SIG-M5 treated with dmso at 0.1 percent for 504 hours (cell line): ENCODE measurements at regions not wholly inside any gene's neighbourhood (a gene's known extent, or its start where the extent isn't known, plus 50 kb on each side); places are given as distances from the start of the nearest gene placed in this dataset.

ENCODE experiments used
- DNase-seq: peaks from one replicate; lab custom pipeline; 2025; ENCODE audit not compliant: unreplicated experiment; lab: John Stamatoyannopoulos, UW

DNA sequence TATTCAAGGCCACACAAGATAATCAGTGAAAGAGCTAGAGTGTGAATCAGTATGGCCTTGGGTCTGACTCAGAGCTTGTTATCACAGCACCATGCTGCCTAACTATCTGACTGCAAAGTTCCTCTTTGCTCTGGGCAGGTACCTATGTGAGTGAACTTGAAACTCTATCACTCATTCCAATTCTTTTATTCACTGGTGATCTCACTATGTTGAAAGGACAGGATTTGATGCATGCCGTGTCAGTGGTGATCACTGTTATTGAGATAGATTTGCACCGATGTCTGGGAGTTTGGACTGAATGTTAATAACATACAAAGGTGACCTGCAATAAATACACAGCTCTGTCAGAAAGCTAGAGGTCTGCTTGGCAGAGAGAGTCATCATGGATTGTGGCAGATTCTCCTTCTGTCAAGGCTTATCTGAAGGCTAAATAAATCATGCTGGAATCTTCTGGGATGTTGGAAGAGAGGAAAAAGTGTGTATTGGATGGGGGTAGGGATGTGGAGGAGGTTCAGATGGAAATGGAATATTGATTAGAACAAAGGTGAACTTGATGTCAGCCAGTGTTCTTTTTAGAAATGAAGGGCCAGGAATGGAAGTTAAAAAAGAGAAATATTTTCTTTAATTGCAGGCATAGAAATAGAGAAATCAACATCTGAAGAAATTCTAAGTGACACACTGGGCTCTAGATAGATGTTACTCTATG is 91.8 kb upstream of the TNC start:
- DNase-seq, result no peak

DNA sequence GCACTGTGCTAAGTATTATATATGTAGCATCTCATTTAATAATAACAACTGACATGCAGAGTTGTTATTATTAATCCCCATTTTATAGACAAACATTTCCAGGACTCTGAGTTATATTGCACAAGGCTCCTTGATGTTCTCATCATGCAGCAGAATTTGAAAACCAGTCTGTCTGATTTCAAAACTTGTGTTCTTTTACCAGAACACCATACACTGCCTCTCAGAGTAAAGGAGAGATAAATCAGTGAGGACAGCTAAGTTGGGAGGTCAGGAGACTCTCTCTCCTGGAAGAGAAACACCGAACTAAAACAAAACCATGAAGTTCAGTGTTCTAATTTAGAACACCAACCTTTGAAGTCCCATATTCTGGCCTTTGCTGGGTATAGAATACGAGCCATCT is 92.7 kb upstream of the TNC start:
- DNase-seq, result no peak

DNA sequence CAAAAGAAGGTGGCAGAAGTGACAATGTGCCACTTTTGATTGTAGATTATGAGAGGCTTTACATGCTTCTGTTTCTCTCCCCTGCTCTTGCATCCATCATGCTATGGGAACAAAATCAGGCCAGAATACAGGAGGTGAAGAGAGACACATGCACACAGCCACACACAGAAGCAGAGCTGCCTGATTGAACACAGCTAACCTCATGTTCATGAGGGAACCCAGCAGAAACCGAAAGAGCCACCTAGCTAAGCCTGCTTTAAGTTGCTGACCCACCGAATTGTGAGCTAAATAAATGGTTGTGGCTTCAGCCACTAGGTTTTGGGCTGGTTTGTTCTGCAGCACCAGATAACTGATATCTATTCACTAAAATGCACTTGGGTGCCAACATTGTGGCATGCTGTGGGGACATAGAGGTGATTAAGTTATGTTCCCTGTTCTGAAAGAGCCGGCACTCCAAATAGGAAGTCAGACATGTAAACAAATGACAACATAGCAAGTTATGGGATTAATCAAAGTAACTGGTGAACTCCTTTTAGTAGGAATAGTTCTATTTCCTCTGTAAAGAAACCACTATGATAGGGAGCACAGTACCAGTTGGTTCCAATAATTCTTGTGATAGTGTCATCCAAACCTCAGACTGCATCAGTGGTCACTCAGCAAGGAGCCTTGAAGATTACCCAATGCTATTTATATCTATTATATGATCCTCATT is 93.6 kb upstream of the TNC start:
- DNase-seq, result no peak

DNA sequence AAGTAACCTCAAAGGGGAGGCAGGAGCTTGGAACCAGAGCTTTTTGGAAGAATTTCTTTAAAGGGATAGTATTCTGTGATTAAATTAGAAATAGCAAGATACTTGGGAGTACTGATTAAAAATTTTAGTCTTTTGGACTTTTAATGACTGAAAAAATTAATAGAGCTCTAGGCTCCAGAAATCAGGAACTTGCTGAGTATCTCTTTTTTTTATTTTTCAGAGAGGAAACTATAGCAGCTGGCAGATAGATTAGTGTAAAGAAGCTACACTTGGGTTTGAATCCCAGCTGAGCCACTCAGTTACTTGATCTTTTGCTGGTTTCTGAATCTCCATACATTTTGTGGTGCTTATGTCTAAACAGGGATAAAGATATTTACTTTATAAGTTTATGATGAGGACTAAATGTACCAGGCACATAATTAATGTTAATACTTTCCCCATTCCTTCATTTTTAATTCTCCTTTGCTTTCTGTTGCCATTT is 94.2 kb upstream of the TNC start:
- DNase-seq, result no peak

DNA sequence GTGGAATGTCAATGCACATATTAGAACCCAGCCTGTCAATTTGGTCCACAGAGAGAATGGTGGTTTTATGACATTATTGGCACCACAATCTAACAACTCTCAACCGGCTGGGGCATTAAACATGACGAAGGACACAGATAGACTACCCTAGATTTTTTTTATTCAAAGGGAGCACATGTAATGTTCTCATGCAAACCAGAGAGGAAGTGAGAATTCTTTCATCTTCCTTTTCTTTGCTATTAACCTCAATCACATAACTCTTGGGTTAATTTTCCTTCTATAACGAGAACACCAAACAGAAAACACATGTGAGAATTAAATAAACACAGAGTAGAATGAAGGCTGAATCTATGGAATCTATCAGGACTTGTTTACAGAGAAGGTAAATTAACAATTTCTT is 94.9 kb upstream of the TNC start:
- no peak for DNase-seq

DNA sequence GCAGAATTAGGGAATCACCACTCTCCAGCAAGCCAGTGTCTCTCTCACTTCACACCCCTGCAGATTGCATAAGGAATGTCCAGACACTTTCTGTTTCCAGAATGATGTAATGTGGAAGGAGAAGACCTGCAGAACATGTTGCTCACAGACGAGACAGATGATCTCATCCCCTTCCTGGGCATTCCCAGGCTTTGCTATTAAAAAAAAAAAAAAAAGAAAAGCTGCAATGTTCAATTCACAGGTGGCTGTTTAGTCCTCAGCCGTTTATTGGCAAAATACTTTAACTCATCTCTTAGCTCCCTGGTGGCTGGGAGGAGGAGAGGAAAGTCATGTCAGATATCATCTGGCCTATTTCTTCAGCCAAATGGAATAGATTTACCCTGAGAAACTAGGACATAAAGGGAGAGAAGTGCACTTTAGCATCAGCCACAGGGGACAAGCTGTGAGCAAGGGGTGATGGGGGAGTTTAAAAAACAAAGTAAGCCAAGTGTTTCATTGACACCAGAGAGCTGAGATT is 95.9 kb upstream of the TNC start:
- no peak for DNase-seq

DNA sequence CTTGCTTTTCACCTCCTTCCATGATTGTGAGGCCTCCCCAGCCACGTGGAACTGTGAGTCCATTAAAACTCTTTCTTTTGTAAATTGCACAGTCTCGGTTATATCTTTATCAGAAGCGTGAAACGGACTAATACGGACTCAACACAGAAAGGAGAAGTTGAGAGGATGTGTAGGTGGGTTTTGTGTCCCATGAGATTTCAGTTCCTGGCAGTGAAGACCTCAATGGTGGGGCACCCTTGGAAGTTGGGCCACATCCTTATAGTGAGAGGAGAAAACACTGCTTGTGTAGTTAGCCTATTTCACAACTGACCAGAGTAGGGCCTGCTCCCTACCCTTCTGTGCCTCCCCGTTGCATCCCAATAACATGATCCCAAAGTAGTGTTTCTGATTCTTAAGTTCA is 98.9 kb upstream of the TNC start:
- DNase-seq, result no peak

DNA sequence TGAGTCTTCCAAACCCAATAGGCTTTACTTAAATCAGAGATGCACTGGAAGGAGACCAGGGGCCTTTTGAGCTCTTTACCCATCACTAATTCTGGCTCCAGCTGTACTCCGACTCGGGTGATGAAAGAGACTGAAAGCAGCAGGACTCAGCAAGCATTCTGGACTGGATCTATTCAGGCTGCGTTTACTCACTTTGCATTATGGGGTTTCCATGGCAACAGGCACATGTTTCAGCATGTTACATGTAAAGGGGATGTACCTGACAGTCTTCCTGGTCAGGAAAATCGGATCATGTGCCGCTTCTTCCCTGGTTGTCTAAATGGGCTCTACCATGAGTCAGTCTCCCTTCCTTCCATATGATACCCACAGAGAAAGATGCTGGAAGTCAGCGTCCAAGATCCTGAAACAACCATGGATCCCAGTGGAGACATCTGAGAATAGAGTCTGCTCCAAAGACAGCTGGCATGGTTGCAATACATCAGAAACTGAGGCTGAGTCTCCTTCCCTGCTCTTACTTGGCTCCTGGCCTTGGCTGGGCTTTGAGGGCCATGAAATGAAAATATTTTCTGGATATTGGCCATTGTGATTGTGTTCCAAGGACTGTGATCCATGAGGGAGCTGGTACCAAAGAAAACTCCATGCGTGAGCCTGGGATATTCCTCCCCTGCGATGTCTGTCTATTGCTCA is 102.5 kb upstream of the TNC start:
- no peak for DNase-seq

DNA sequence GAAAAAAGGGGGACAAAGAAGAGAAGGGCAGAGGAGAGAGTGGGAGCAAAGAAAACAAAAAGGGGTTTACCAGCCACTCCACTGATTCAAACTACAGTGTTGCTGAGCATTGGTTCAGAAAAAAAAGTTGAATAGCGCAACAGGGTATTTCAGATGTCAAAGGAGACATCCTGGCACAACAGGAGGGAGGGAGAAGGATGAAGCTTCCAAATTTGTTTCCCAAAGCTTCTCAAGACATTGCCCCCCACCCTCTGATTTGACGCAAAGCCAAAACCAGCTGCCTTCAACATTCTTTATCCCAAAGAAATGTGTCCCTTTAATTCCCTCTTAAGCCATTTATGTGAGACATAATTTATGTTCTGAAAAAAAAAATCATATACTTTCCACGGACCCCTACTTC is 105.5 kb upstream of the TNC start:
- no peak for DNase-seq

DNA sequence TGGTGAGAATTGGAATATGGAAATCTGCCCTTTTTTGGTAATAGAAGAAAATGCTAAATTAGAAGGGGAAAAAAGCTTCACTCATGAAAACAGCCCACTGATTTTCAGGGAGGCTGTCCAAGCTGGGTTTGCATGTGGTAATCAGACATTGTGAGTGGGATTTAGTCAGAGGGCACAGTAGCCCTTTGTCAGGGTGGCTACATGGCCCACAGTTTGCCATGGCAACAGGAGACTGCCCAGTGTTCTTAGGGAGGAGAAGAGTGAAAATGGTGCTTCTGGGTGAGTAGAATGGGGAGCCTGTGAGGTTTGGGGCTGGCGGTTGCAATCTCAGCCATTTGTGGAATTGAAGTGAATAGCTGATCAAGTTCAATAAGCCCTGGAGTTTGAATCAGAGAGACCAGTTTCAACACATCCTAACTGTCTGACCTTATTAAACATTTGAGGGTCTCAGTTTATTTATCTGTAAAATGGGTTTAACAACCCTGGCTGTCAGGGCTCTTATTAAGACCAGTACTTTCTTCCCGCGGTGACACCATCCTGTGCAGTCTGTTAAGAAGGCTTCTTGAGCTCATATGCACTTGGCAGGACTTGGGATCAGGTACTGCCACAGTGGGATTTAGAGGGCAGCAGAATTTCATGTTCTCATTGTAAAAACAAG is 107.6 kb upstream of the TNC start:
- no peak for DNase-seq

DNA sequence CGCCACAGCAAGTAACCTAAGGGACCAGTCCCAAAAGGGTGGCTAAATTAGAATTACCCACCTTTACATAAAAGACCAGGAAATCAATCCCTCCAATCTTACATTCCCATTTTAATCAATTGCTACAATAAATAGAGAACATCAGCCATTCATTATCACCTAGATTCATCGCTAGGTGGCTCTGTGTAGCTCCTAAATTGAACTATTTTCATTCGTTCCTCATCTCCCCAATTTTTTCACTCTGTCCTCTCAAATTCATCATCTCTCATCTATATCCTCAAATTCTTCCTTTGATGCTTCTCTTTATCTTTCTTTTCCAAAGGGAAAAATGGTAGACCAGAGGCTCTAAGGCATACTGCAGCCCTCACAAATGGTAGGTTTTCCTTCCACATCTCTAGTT is 108.2 kb upstream of the TNC start:
- no peak for DNase-seq

DNA sequence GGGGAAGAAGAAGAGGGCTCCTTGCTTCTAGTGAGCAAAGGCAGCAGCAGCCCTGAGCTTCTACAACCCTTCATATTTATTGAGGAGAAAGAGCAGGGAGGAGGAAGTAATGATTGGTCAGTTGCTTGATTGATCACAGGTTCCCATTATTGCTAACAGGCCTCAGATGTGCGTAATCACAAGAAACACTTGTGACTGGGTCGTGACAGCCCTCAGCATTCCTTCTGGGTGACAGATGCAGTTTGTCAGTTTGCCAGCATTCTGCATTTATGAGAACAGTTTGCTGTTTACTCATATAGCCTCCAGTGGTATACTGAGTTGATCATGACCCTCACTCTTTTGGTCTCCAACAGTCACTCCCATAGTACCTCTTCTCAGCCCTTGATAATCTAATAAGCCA is 111.5 kb upstream of the TNC start:
- DNase-seq, result no peak

DNA sequence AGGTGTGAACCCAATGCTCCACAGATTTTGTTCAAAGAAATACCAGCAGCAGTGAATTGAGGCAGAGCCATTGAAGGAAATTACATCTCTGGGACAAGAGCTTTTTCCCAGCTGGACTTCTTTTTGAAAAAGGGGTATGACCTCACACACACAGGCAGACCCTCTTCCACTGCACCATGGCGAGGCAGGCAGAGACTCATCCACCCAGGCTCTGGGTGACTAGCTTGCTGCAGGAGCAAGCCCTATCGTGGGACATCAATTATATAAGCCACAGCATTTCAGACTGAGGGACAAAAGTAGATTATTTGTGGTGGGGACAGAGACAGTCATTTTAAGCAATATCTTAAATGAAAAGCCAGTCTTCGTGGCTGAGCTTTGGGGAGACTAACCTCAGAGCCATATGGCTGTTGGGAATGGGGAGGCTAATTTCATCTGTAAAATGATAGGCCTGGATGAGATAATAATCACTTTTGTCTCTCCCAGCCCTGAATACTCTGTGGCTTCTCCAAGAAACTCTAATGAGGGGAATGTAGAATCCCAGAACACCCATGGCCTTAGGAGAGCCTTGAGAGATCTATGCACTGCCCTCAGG is 113.1 kb upstream of the TNC start:
- DNase-seq, result no peak

DNA sequence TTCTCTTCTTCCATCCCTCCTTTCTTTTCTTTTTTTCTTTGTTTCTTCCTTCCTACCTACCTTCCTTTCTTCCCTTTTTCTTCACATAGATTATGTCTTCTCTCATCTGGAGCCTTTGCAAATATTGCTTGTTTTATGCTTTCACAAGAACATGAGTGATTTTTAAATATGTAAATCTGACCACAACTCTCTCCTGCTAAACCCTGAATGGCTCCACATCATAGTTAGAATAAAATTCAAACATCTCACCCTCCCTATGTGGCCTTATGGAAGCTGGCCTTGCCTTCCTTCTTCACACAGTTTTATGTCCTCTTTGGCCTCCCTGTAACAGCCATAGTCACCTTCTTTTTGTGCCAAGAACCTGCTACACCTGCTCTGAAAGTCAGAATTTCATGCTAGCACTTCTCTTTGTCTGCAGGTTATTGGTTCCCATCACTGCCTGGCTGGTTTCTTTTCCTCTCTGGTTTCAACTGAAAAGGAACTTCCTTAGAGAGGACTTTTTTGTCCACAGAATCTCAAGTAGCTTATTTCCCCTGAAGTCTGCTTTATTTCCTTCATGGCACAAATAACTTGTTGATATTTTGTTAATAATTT is 114.3 kb upstream of the TNC start:
- DNase-seq, result no peak

DNA sequence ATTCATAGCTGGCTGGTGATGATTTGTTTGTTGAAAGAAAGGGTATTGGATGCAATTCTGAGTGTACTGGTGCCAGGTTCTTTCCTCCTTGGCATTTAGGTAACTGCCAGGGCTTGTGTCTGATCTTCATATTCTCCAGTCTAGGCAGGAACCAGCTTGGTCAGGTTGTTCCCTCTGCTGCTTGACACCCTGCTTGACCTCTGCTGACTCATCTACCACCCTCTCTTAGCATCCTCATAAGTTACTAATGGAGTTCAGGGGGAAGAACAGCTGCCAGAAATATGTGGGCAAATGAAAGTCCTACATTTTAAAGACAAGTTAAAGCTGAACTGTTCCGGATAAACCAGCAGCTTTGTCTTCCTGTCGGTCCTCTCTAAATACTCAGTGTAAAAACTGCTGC is 116.1 kb upstream of the TNC start:
- DNase-seq, result no peak

DNA sequence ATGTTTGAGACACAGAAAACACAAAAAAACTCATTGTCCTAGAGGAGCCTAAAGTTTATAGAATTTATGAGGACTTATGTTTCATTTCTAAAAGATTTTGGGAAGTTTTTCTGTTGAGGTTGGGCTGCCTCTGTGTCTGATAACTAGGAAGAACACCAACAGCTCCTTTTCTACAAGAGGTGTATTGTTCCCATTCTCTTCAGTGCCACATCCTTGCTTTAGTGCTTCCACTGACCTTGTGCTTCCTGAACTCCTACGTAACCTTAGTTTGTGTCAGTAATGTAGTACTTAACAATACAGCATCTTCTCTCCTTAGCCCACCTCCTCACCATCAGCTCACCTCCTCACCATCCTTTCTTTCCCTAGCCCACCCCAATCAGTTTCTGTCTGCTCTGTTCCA is 117.3 kb upstream of the TNC start:
- no peak for DNase-seq

DNA sequence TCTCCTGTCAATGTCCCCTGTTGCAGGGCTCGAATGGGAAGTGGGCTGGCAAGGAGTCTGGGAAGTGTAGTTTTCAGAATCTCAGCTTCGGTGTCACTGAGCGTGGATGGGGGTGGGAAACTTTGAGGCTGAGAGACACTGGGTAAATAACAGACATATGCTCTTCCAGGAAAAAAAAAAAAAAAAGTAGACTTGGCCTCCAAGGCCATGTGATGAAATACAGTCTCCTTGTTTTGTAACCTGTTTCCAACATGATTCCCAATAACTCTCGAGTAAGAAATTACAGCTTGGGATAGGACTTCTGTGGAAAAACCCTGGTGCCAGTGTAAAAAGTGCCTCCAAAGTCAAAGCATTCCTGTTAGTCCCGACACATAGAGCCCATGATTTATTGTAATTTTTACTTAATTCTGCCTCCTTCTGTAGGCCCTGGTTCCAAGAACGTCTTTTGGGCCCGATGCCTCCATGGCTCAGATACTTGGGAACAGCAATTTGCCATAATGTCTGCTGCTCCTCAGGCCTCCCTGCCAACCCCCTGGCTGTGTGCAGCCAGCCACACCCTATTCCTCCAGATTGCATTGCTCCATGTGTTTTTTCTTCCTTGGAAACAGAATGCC is 119.5 kb upstream of the TNC start:
- no peak for DNase-seq

DNA sequence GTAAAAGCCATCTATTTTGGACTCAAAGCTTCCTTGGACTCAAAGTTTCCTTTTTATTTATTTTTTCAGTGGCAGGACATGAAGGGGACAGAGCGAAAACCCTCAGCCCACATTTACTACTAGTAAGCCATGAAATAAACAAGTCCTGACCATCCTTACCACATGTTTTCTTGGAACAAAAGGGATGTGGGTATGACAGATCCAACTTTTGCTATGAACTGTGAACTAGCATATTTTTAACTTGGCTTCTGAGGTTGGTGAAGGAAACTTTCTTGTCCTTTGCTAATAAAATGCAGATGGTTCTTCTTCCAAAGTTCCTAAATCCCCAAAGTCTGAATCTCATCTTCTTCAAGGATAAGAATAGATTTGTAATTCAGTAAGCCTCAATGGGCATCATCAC is 122.7 kb upstream of the TNC start:
- DNase-seq, result no peak

DNA sequence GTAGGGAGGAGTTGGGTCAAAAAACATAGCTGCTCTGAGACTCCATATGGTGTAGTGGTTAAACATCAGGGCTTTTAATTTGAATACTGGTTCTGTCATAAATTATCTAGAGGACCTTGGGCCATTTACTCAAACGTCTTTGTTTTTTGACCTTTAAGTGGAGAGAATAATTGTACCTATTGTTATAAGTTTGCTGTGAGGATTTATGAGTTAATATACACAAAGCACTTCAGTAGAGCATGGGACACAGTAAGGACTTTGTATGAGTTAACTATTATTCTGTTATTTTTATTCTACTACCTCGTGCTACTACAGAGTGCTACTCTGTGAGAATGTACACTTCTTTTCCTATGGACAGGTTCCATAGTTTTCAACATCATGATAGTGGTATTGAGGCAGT is 123.7 kb upstream of the TNC start:
- no peak for DNase-seq

DNA sequence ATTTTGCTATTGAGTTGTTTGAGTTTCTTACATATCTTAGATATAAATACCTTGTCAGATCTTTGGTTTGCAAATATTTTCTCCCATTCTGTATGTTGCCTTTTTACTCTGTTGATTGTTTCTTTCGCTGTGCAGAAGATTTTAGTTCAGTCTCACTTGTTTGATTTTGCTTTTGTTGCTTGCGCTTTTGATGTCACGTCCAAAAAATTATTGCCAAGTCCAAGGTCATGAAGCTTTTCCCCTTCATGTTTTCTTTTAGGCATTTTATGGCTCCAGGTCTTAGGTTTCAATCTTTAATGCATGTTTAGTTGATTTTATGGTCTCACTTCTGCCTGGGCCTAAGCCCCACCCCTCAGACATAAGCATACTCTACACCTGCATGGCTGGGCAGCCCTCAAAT is 131.5 kb upstream of the TNC start:
- no peak for DNase-seq
